BJ (cell line): ENCODE measurements at regions not wholly inside any gene's neighbourhood (a gene's known extent, or its start where the extent isn't known, plus 50 kb on each side); places are given as distances from the start of the nearest gene placed in this dataset.

Experiments
- CTCF ChIA-PET: fragments of 350-600 bp; formaldehyde crosslinking; extraction: SDS; loops from one replicate; lab custom pipeline; 2021; ENCODE audit warnings: antibody characterized with exemption, inconsistent platforms; lab: Yijun Ruan, JAX
- POLR2A ChIA-PET: fragments of 300-600 bp; sonication (Branson Sonifier 250); formaldehyde crosslinking; extraction: SDS; loops from one replicate; lab custom pipeline; 2021; ENCODE audit warnings: antibody characterized with exemption; lab: Charles Lee
- DNase-seq: peaks from one replicate; pipeline ENCODE4 v3.0.0-alpha.2; 2011; ENCODE audit warnings: low read depth
- H3K27me3 ChIP-seq: 2 replicates; pipeline ENCODE4 v1.6.0; 2011; ENCODE audit warnings: low read length; ENCODE audit not compliant: control insufficient read depth, insufficient read depth
- H3K36me3 ChIP-seq: 2 replicates; pipeline ENCODE4 v1.5.1; 2011; ENCODE audit warnings: low read length; ENCODE audit not compliant: control insufficient read depth, insufficient read depth
- H3K4me3 ChIP-seq: 2 replicates; pipeline ENCODE4 v1.5.1; 2011; ENCODE audit warnings: low read depth, mild to moderate bottlenecking, control low read depth, low read length
- TF ChIP-seq, protein P1 (sequence below): IDR thresholded peaks from 2 replicates; pipeline ENCODE4 v1.5.1; 2011; ENCODE audit warnings: low read depth, mild to moderate bottlenecking, control low read depth, inconsistent platforms, low read length, moderate library complexity; ENCODE audit not compliant: insufficient read depth

GRCh38 chr6:3643921-3644738, 107.4 kb downstream of the PXDC1 start:
- CTCF ChIA-PET, result no interaction called here
- DNase-seq, result no peak
- H3K4me3 ChIP-seq, result no peak overlapping the region
- H3K36me3 ChIP-seq, result no peaks in the 10 kb centered on the region
- TF ChIP-seq, protein P1, sequence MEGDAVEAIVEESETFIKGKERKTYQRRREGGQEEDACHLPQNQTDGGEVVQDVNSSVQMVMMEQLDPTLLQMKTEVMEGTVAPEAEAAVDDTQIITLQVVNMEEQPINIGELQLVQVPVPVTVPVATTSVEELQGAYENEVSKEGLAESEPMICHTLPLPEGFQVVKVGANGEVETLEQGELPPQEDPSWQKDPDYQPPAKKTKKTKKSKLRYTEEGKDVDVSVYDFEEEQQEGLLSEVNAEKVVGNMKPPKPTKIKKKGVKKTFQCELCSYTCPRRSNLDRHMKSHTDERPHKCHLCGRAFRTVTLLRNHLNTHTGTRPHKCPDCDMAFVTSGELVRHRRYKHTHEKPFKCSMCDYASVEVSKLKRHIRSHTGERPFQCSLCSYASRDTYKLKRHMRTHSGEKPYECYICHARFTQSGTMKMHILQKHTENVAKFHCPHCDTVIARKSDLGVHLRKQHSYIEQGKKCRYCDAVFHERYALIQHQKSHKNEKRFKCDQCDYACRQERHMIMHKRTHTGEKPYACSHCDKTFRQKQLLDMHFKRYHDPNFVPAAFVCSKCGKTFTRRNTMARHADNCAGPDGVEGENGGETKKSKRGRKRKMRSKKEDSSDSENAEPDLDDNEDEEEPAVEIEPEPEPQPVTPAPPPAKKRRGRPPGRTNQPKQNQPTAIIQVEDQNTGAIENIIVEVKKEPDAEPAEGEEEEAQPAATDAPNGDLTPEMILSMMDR, result no peak
- H3K27me3 ChIP-seq, result peaks cover 9% of the 10 kb centered on the region
- POLR2A ChIA-PET, result no interaction called here

GRCh38 chr6:3640868-3641267, 110.6 kb downstream of the PXDC1 start:
- H3K4me3 ChIP-seq, result no peak overlapping the region
- H3K36me3 ChIP-seq, result no peaks in the 10 kb centered on the region
- POLR2A ChIA-PET, result no interaction called here
- no peak for DNase-seq
- CTCF ChIA-PET, result no interaction called here
- TF ChIP-seq, protein P1, result no peak
- peaks cover 7% of the 10 kb centered on the region for H3K27me3 ChIP-seq

DNA sequence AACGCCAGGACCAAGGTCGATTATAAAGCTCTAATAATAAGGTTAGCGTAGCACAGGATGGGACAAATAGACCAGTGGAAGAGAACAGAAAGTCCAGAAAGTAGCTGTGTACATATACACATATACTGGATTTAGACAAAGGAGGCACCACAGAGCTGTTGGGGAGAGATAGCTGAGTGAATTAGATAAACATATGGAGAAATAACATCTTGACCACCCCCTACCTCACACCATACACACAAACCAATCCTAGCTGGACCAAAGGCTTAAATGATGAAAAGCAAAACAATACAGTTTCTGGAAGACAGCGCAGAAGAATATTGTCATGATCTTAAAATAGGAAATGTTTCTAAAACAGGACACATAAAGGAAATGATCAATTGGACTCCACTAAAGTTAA, 112.9 kb downstream of the PXDC1 start:
- Histone ChIP-seq H3K27me3 (peaks cover under 1% of the 10 kb centered on the region; the same call in 1 of the 2 replicates), H3K4me3 (no peak overlapping the region), H3K36me3 (no peaks in the 10 kb centered on the region)
- DNase-seq, result no peak
- TF ChIP-seq, protein P1, result no peak
- CTCF ChIA-PET, result interaction anchor here (0.6 to 1.0 kb wide), 2 partner anchors 17 to 56 kb away, joined by 3 read pairs; no protein-coding TSS in a partner anchor
- POLR2A ChIA-PET, result no interaction called here

DNA sequence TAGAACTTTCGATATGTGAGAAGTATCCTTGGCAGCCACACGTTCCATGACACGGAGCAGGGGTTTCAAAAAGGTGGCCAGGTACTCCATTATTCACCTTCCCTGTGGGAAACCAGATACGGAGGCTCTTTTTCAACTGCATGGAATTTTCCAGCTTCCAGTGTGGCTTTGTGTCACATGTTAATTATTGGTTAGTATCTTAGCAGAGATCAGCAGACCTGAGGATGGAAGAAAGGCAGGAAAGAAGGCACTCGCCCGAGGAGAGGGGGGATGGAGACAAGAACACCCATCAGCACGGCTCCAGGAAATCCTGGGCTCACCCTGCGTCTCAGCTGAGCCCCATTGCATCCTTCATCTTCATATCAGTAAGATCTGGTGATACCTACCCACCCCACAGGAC, 115.5 kb downstream of the PXDC1 start:
- ChIA-PET POLR2A (no interaction called here), CTCF (no interaction called here)
- H3K36me3 ChIP-seq, result no peaks in the 10 kb centered on the region
- no peak for DNase-seq
- TF ChIP-seq, protein P1, result no peak
- no peak overlapping the region for H3K4me3 ChIP-seq
- H3K27me3 ChIP-seq, result no peaks in the 10 kb centered on the region

DNA sequence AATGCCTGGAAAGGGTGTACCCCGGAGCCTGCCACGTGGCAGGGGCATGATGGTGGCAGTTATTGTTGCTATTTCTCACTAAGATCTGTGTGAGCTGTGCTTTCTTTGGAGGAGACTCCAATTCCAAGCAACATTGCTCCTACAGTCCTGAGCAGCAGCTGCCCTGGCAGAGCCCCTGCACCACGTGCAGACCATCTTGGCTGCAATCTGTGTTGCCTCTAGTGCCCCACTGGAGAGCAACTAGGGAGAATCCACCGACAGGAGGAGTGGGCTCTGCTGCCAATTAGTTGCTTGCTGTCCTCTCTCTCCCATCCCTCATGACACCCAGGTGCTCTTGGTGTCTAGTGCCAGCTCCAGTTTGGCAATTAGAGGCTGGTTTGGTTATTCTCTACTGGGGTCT, 116.0 kb downstream of the PXDC1 start:
- POLR2A ChIA-PET, result no interaction called here
- no peaks in the 10 kb centered on the region for H3K27me3 ChIP-seq

More for the DNA sequence above, 116.0 kb downstream of the PXDC1 start:
- TF ChIP-seq, protein P1, result no peak
- Histone ChIP-seq H3K4me3 (no peak overlapping the region), H3K36me3 (no peaks in the 10 kb centered on the region)
- DNase-seq, result no peak
- CTCF ChIA-PET, result no interaction called here
